Stimulated activated naive CD8-positive, alpha-beta T cell treated with anti-CD3 and anti-CD28 coated beads, Interleukin-15, Interleukin-2, amounts not matched to agents 100 ng/mL and 50 ng/mL, for 24 hours (primary cell): ENCODE measurements at regions not wholly inside any gene's neighbourhood (a gene's known extent, or its start where the extent isn't known, plus 50 kb on each side); places are given as distances from the start of the nearest gene placed in this dataset.
"Not testable (repeated sequence)": the region's sequence is repeated elsewhere in the genome, so short reads cannot be mapped to it uniquely, and the experiment has no call there.

Source experiments
- H3K27ac Mint-ChIP-seq: one replicate; pipeline ENCODE4 v1.8.0; 2021; ENCODE audit warnings: mild to moderate bottlenecking, mixed read lengths
- H3K27me3 Mint-ChIP-seq: one replicate; pipeline ENCODE4 v1.8.0; 2021; ENCODE audit warnings: mixed read lengths
- H3K36me3 Mint-ChIP-seq: one replicate; pipeline ENCODE4 v1.8.0; 2021; ENCODE audit warnings: low read depth, mixed read lengths
- H3K4me1 Mint-ChIP-seq: one replicate; pipeline ENCODE4 v1.8.0; 2021; ENCODE audit warnings: low read depth, mixed read lengths
- H3K4me3 Mint-ChIP-seq: one replicate; pipeline ENCODE4 v1.8.0; 2021; ENCODE audit warnings: mild to moderate bottlenecking, mixed read lengths
- H3K9me3 Mint-ChIP-seq: one replicate; pipeline ENCODE4 v1.8.0; 2021; ENCODE audit warnings: mixed read lengths

DNA sequence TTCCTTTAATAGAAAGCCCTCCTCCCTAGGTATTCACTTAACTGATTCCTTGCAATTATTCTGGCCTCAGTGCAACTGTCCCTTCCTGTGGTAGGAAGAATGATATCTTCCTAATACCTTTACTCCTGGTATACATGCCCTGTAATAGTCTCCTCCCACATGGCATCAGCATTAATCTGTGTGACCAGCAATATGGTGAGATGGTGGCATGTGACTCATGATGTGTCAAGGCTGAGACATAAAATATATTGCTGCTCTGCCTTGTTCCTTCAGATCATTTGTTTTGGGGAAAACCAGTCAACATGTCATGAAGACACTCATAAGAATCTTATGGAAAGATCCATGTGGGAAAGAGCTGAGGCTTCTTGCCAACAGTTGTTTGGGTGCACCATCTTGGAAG, 149.1 kb upstream of the TRPM3 start:
- Mint-ChIP-seq H3K4me1 (no peaks in the 10 kb centered on the region), H3K27me3 (peaks cover 7% of the 10 kb centered on the region), H3K36me3 (no peaks in the 10 kb centered on the region), H3K4me3 (no peak overlapping the region), H3K27ac (no peak overlapping the region), H3K9me3 (no peaks in the 10 kb centered on the region)

DNA sequence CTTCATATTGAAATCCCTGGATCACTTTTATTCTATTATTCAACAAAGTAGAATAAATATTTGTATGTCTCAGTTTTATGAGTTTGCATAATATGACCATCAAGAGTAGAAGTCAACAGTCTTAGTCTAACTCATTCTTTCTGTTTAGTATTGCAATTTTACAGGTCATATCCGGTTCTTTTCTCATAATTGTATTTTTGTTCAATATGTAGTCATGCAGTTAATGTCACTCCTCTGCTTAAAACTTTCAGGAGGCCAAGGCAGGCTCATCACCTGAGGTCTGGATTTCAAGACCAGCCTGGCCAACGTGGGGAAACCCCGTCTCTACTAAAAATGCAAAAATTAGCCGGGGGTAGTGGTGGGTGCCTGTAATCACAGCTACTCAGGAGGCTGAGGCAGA, 148.4 kb upstream of the TRPM3 start:
- H3K36me3 Mint-ChIP-seq = no peaks in the 10 kb centered on the region
- no peak overlapping the region for H3K27ac Mint-ChIP-seq
- no peak overlapping the region for H3K4me3 Mint-ChIP-seq
- peaks cover 6% of the 10 kb centered on the region for H3K27me3 Mint-ChIP-seq
- H3K4me1 Mint-ChIP-seq = no peaks in the 10 kb centered on the region
- H3K9me3 Mint-ChIP-seq = no peaks in the 10 kb centered on the region

DNA sequence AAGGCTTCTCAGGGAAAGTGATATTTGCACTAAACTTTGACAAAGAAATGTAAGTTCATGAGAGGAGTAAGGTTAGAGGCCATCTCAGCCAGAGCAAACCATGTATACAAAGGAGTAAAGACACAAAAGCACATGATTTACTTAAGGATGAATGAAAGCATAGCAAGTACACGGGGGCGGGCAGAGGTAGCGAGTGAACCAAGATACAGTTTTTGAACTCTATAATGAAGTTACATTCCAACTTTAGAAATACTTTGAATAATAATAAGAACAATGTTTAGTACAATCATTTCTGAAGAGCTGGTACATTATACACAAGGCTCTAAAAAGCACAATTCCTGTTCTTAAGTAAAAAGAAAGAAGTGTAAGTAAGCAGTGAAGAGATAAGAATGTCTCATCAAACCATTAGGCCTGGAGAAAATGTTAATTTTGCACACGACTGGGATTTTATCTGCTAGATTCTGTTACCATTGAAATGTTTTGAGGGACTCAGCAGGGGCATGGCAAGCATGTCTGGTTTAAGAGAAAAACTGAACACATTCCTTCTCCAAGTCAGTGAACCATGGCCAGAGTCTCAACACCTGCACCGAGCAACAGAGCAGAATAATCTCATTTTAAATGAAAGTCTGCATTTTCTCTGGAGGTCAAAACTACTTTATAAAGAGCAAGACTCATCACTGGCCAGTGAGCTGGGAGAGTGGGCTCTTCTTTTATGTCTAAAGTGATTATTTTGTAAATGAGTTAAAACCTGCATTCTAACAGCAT, 147.6 kb upstream of the TRPM3 start:
- H3K4me1 Mint-ChIP-seq = no peaks in the 10 kb centered on the region
- no peaks in the 10 kb centered on the region for H3K9me3 Mint-ChIP-seq
- H3K27ac Mint-ChIP-seq = no peak overlapping the region

DNA sequence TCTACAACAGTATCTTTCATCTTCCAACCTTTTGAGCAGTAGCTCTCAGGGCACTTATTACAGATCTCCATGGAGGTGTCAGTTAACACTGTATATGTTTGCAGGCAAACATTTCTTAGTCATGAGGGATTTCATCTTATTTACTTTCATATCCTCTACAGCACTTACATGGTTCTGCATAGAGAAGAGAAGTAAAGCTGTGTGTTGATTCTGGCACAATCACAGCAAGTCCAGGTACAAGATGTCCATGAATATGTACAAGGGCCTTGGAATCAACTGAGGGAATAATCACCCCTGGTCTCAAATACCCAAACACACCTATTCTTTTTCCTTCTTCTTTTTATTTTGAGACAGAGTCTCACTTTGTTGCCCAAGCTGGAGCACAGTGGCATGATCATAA, 142.0 kb upstream of the TRPM3 start:
- Mint-ChIP-seq H3K27me3 (peaks cover 9% of the 10 kb centered on the region), H3K9me3 (peaks cover 8% of the 10 kb centered on the region), H3K4me3 (no peak overlapping the region), H3K36me3 (no peaks in the 10 kb centered on the region), H3K4me1 (no peaks in the 10 kb centered on the region), H3K27ac (no peak overlapping the region)

More for the DNA sequence above, 147.6 kb upstream of the TRPM3 start:
- H3K4me3 Mint-ChIP-seq = no peak overlapping the region
- H3K27me3 Mint-ChIP-seq = peaks cover 6% of the 10 kb centered on the region
- H3K36me3 Mint-ChIP-seq = no peaks in the 10 kb centered on the region

DNA sequence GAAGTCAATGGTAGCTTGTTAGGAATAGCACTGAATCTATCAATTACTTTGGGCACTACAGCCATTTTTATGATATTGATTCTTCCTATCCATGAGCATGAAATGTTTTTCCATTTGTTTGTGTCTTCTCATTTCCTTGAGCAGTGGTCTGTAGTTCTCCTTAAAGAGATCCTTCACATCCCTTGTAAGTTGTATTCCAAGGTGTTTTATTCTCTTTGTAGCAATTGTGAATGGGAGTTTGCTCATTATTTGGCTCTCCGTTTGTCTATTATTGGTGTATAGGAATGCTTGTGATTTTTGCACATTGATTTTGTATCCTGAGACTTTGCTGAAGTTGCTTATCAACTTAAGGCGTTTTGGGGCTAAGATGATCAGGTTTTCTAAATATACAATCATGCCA, 139.0 kb upstream of the TRPM3 start:
- H3K4me3 Mint-ChIP-seq, H3K4me1 Mint-ChIP-seq, H3K9me3 Mint-ChIP-seq, H3K27ac Mint-ChIP-seq, H3K27me3 Mint-ChIP-seq, H3K36me3 Mint-ChIP-seq: not testable (repeated sequence)

DNA sequence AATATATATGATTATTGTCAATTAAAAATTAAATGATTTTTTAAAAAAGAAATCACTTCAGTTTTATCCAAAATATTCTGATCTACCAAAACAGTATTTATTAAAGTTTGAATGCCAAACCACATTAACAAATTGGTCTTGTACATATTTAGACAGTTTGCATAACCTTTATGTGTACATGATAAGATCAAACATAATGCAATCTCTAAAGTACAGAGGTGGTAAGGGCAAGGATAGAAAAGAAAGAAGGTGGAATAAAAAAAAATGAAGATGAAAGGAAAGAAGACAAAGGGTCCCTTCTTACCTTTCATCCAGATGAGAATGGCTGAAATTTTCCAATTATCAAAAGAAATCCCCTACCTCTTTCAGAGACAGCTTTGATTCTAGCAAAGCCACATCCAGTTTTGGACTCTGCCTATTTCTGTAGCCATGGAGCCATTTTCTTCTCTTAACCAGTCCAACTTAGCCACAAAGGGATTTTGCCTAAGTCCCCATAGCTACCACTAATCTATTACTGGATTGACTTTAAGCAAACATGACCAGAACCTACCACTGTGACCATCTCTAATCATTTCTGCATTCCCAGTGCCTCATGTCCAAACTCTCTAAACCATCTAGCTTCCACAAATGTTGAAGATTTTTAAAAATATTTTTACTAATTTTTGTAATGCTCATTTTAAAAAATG, 133.3 kb upstream of the TRPM3 start:
- Mint-ChIP-seq H3K36me3 (no peaks in the 10 kb centered on the region), H3K9me3 (no peaks in the 10 kb centered on the region), H3K4me3 (no peak overlapping the region), H3K27me3 (peaks cover 13% of the 10 kb centered on the region), H3K27ac (no peak overlapping the region), H3K4me1 (no peaks in the 10 kb centered on the region)

DNA sequence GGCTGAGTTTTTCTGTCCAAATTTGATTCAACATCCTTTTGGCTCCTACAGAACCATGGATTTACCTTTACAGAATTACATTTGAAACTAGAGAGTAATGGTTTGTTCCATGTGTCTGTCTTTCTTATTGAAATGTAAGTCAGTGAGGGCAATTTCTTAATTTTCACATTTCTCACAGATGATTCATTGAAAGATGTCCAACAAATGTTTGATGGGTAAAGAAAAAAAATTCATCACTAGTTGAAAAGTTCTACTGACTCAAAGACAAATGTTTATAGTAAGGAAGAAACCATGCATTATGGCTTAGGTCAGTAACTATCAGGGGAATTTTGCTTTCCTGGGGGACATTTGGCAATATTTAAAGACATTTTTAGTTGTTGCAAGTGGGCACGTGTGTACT, 131.6 kb upstream of the TRPM3 start:
- Mint-ChIP-seq H3K9me3 (no peaks in the 10 kb centered on the region), H3K27ac (no peak overlapping the region), H3K4me3 (no peak overlapping the region), H3K4me1 (no peaks in the 10 kb centered on the region), H3K27me3 (peaks cover 16% of the 10 kb centered on the region), H3K36me3 (no peaks in the 10 kb centered on the region)

DNA sequence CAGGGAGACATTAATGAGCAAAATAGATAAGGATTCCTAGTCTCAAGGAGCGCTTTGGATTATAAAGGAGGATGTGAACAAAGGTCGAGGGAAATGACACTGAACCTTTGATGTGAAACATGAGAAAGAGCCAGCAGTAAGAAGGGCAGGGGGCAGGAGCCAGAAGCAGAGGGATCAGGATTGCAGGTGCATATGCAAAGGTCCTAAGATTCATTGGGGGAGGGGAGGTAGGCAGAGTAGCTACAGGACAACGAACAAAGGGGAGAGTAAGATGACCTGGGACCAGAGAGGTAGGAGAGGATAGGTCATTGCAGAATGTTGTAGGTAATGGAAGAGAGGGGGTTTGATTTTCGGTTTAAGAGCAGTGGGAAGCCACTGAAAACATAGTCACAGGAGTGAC, 129.2 kb upstream of the TRPM3 start:
- peaks cover 15% of the 10 kb centered on the region for H3K27me3 Mint-ChIP-seq
- no peak overlapping the region for H3K4me3 Mint-ChIP-seq
- no peak overlapping the region for H3K27ac Mint-ChIP-seq
- no peaks in the 10 kb centered on the region for H3K36me3 Mint-ChIP-seq
- H3K4me1 Mint-ChIP-seq = no peaks in the 10 kb centered on the region
- no peaks in the 10 kb centered on the region for H3K9me3 Mint-ChIP-seq

DNA sequence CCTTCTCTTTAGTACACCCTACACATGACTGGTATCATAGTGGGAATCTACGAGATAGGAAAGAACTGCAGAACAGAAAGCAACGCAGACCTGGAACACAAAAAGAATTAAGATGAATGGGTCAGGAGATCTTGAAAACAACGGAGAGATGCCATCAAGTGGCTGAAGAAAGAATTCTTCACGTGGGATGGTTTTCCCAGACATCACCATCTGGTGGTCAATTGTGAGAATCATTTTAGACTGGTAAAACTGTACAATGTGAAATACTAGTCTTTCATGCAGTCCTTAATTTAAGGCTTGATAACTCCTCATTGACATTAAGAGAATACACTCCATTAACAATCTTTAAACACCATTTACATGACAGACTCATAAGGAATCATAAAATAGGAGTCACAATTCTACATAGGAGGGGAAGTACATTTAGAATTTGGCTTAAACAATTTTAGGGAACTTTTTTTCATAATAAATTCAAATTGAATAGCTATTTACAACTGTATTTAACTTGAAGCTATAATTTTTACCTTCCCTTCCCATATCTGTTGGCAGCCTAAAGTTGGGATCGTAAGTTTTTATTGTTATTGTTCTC, 128.4 kb upstream of the TRPM3 start:
- no peak overlapping the region for H3K4me3 Mint-ChIP-seq
- no peaks in the 10 kb centered on the region for H3K9me3 Mint-ChIP-seq
- H3K36me3 Mint-ChIP-seq = no peaks in the 10 kb centered on the region
- H3K4me1 Mint-ChIP-seq = no peaks in the 10 kb centered on the region
- H3K27ac Mint-ChIP-seq = no peak overlapping the region
- peaks cover 15% of the 10 kb centered on the region for H3K27me3 Mint-ChIP-seq

DNA sequence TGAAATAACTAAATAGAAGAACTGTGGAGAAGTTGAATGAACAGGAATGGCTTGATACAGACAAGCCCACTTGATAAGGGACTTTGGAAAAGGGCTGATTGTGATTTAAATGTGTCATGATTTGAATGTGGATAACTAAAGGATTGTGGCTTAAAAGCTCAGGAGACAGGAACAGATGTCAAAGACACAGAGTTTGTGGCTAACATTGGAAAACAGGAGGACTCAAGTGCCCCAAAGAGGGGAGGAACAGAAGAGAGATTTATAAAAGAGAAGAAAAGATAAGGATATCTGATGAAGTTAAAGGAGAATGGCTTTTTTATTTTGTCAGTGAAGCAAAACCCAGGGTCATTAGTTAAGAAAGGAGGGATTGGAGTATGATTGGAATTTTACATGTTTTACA, 124.2 kb upstream of the TRPM3 start:
- Mint-ChIP-seq H3K27ac (no peak overlapping the region), H3K36me3 (no peaks in the 10 kb centered on the region), H3K4me3 (no peak overlapping the region), H3K4me1 (no peaks in the 10 kb centered on the region), H3K27me3 (peaks cover 11% of the 10 kb centered on the region), H3K9me3 (no peaks in the 10 kb centered on the region)

DNA sequence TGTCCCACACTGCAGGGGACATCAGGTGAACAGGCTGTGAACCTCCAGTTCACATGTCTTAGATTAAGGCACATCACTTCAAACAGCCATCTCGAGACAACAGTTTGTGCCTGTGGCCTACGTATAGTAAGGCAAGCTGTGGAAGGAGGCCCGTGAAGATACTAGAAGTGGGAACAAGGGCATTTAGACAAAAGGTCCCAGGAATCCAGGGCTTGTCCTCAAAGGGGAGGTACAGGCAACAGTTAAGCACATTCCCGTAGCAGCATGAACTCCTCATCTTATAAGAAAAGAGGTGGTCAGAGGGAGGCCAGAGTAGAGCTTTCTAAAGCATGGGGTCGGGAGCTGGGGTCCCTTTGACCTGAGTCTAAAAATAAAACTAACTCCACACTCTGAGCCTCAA, 122.5 kb upstream of the TRPM3 start:
- no peaks in the 10 kb centered on the region for H3K9me3 Mint-ChIP-seq
- no peak overlapping the region for H3K4me3 Mint-ChIP-seq
- H3K27me3 Mint-ChIP-seq = peaks cover 6% of the 10 kb centered on the region
- no peaks in the 10 kb centered on the region for H3K36me3 Mint-ChIP-seq
- no peaks in the 10 kb centered on the region for H3K4me1 Mint-ChIP-seq
- no peak overlapping the region for H3K27ac Mint-ChIP-seq

DNA sequence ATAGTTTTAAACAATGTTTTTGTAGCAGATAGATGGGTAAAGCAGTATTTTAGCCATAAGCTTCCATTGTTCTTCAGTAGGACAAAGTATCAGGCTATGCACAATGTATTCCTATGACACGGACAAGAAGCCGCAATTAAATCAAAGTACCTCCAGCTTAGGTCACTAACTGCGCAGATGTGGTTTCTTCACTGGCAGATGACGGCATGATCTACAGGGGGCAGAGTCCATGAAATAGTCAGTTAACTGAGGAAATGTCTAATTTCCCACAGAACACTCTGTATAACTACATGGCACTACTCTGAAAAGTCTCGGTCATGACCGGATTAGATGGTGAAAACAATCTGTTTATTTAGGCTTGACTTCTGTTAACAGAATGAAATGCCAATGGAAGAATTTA, 120.7 kb upstream of the TRPM3 start:
- no peaks in the 10 kb centered on the region for H3K9me3 Mint-ChIP-seq

DNA sequence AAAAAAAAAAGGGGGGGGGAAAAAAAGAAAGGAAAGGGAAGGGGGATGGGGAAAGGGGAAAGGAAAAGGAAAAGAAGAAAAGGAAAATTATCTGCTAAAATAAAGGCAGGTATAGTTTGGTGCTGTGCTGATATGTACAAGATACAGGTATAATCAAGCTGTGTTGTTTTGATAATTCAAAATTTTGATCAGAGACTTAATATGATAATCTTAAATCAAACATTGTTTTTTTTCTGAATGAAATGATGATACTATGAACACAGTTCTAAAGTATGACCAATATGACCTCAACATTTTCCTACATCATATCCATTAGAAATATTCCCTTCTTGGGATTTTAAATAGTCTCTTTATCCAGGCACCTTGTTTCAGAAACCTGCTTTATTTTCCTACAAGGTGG, 115.6 kb upstream of the TRPM3 start:
- Mint-ChIP-seq H3K27me3 (no peaks in the 10 kb centered on the region), H3K27ac (no peak overlapping the region), H3K4me3 (no peak overlapping the region), H3K9me3 (no peaks in the 10 kb centered on the region), H3K36me3 (no peaks in the 10 kb centered on the region), H3K4me1 (no peaks in the 10 kb centered on the region)

More for the DNA sequence above, 120.7 kb upstream of the TRPM3 start:
- no peak overlapping the region for H3K4me3 Mint-ChIP-seq
- no peak overlapping the region for H3K27ac Mint-ChIP-seq
- no peaks in the 10 kb centered on the region for H3K36me3 Mint-ChIP-seq
- no peaks in the 10 kb centered on the region for H3K4me1 Mint-ChIP-seq
- H3K27me3 Mint-ChIP-seq = peaks cover 3% of the 10 kb centered on the region

DNA sequence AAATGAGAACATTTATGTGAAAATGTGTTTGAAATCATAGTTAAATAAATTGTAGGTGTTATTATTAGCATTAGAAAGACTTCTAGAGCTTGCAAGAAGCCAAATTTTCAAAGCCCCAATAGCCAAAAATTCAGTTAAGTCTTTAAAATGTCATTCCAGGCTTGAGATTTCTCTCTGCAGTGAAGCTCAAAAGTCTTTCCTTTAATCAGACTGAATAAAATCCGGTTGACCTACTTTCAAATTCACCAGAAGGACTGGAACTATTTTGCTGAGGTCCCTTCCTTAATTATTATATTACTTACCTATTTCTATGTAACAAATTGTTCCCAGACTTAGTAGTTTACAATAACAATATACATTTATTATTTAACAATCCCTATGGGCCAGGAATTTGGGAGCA, 112.2 kb upstream of the TRPM3 start:
- H3K4me1 Mint-ChIP-seq = no peaks in the 10 kb centered on the region
- H3K27me3 Mint-ChIP-seq = no peaks in the 10 kb centered on the region
- H3K36me3 Mint-ChIP-seq = no peaks in the 10 kb centered on the region
- no peak overlapping the region for H3K27ac Mint-ChIP-seq
- no peak overlapping the region for H3K4me3 Mint-ChIP-seq
- no peaks in the 10 kb centered on the region for H3K9me3 Mint-ChIP-seq

DNA sequence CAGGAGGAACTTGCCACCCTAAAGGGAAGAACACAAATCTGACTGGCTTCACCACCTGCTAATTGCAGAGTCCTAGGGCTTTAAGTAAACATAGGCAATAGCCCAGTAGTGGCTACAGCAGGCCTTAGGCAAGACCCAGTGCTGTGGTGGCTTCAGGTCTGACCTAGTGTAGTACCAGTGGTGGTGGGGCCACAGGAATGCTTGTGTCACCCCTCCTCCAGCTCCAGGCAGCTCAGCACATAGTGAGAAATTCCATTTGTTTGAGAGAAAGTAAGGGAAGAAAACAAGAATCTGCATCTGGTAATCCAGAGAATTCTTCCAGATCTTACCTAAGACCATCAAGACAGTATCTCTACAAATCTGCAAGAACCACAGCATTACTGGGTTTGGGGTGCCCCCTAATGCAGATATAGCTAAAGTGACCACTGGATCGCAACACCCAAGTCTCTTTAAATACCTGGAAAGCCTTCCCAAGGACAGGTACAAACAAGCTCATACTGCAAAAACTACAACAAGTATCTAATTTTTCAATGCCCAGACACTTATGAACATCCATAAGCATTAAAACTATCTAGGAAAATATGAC, 102.6 kb upstream of the TRPM3 start:
- Mint-ChIP-seq H3K27me3 (no peaks in the 10 kb centered on the region), H3K4me1 (no peaks in the 10 kb centered on the region), H3K9me3 (no peaks in the 10 kb centered on the region), H3K4me3 (no peak overlapping the region), H3K27ac (no peak overlapping the region), H3K36me3 (no peaks in the 10 kb centered on the region)
